SK-N-MC (cell line): ENCODE measurements at regions not wholly inside any gene's neighbourhood (a gene's known extent, or its start where the extent isn't known, plus 50 kb on each side); places are given as distances from the start of the nearest gene placed in this dataset.

Experiments used
- DNase-seq: peaks from one replicate; pipeline ENCODE4 v3.0.0-alpha.2; 2011; ENCODE audit warnings: low read depth, low spot score
- H3K27ac ChIP-seq: fragments of 200-600 bp; sonication (generic); 2 replicates; pipeline ENCODE4 v1.5.1; 2016; ENCODE audit warnings: mixed run types
- H3K36me3 ChIP-seq: fragments of 200-600 bp; sonication (generic); 2 replicates; pipeline ENCODE4 v1.6.1; 2017; ENCODE audit warnings: antibody characterized with exemption, low read length, mixed read lengths; ENCODE audit not compliant: insufficient read depth
- H3K4me3 ChIP-seq: fragments of 200-600 bp; sonication (generic); 2 replicates; pipeline ENCODE4 v1.5.1; 2016
- H3K9ac ChIP-seq: fragments of 200-600 bp; sonication (generic); 2 replicates; pipeline ENCODE4 v1.8.0; 2017; ENCODE audit warnings: mixed run types, mixed read lengths; ENCODE audit not compliant: insufficient read length
- H3K9me3 ChIP-seq: fragments of 200-600 bp; sonication (generic); 2 replicates; pipeline ENCODE4 v1.6.1; 2017; ENCODE audit warnings: low read depth, mild to moderate bottlenecking, antibody characterized with exemption, low read length, moderate library complexity, mixed read lengths
- EZH2 ChIP-seq: fragments of 200-600 bp; sonication (generic); IDR thresholded peaks from one replicate; pipeline ENCODE4 v1.6.1; 2017; ENCODE audit warnings: antibody characterized with exemption
- FOXP2 ChIP-seq: optimal IDR thresholded peaks from 2 replicates; pipeline ENCODE3; 2011; ENCODE audit warnings: mild to moderate bottlenecking, moderate library complexity; ENCODE audit not compliant: insufficient read depth; ENCODE audit errors: extremely low read length, control extremely low read depth
- POLR2AphosphoS5 ChIP-seq: IDR thresholded peaks from 2 replicates; pipeline ENCODE4 v1.6.1; 2012; ENCODE audit warnings: mild to moderate bottlenecking, low read depth, low read length, borderline replicate concordance

- no peaks in the 10 kb centered on the region for H3K9me3 ChIP-seq
- H3K27ac ChIP-seq: no peak overlapping the region
- no peak overlapping the region for H3K4me3 ChIP-seq
- H3K36me3 ChIP-seq: no peaks in the 10 kb centered on the region
- DNase-seq: no peak
- TF ChIP-seq POLR2AphosphoS5 (no peak), EZH2 (no peak), FOXP2 (no peak)
- H3K9ac ChIP-seq: no peak overlapping the region
Observed at GRCh38 chr1:87188640-87189039, 140.0 kb upstream of the LMO4 start.

DNA sequence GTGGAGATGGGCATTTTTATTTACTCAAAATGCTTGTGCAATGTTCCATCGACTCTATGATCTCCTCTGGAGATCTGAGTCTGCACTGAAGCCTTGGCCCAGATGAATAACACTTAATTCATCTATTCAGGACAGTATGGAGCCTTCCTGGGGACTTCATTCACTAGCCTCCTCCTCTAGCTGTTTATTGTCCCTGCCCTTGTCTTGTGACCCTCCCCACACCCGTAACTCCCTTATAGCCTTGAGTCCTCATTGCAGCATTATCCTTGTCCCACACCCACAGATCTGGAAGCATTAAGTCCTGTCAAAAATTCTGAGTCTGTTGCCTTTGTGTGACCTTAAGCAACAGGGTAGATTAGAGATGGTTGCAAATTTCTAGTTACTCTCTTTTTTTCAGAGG lies 138.3 kb upstream of the LMO4 start:
- no peak for DNase-seq
- H3K9ac ChIP-seq: no peak overlapping the region
- H3K4me3 ChIP-seq: no peak overlapping the region
- TF ChIP-seq EZH2 (no peak), POLR2AphosphoS5 (no peak), FOXP2 (no peak)
- H3K27ac ChIP-seq: no peak overlapping the region
- no peaks in the 10 kb centered on the region for H3K36me3 ChIP-seq
- no peaks in the 10 kb centered on the region for H3K9me3 ChIP-seq

DNA sequence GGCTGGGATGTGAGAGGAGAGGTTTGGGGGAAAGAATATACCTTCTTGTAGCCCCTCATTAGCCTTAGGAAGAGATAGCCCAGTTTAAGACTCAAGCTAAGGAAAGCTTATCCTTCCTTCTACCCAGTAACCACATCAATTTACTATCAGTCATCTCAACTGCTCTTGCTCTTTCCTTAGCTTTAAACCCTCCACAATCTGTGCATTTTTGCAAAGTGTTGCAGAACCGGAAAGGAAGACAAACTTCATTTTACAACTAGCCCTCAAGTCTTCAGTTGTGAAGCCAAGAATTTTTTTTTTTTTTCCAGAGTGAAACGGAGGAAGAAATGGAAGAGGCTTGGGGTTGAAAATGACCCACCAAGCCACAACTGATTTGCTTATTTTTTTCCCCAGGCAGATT lies 137.0 kb upstream of the LMO4 start:
- no peak overlapping the region for H3K9ac ChIP-seq
- TF ChIP-seq POLR2AphosphoS5 (no peak), FOXP2 (no peak), EZH2 (no peak)
- H3K27ac ChIP-seq: no peak overlapping the region
- no peaks in the 10 kb centered on the region for H3K36me3 ChIP-seq
- H3K9me3 ChIP-seq: no peaks in the 10 kb centered on the region
- no peak for DNase-seq
- 0 out of 2 replicates have a peak overlapping the region, but pooled peaks have one; percentile 9 for H3K4me3 ChIP-seq

- no peak for DNase-seq
- TF ChIP-seq FOXP2 (no peak), POLR2AphosphoS5 (no peak), EZH2 (no peak)
- Histone ChIP-seq H3K9ac (no peak overlapping the region), H3K9me3 (no peaks in the 10 kb centered on the region), H3K36me3 (no peaks in the 10 kb centered on the region), H3K27ac (no peak overlapping the region), H3K4me3 (no peak overlapping the region)
Observed at GRCh38 chr1:87194271-87194774, 134.4 kb upstream of the LMO4 start.

GRCh38 chr1:87194856-87195255 lies 133.8 kb upstream of the LMO4 start:
- no peaks in the 10 kb centered on the region for H3K36me3 ChIP-seq
- no peak for DNase-seq
- TF ChIP-seq EZH2 (no peak), FOXP2 (no peak), POLR2AphosphoS5 (no peak)
- no peaks in the 10 kb centered on the region for H3K9me3 ChIP-seq
- H3K4me3 ChIP-seq: no peak overlapping the region
- no peak overlapping the region for H3K27ac ChIP-seq
- no peak overlapping the region for H3K9ac ChIP-seq

DNA sequence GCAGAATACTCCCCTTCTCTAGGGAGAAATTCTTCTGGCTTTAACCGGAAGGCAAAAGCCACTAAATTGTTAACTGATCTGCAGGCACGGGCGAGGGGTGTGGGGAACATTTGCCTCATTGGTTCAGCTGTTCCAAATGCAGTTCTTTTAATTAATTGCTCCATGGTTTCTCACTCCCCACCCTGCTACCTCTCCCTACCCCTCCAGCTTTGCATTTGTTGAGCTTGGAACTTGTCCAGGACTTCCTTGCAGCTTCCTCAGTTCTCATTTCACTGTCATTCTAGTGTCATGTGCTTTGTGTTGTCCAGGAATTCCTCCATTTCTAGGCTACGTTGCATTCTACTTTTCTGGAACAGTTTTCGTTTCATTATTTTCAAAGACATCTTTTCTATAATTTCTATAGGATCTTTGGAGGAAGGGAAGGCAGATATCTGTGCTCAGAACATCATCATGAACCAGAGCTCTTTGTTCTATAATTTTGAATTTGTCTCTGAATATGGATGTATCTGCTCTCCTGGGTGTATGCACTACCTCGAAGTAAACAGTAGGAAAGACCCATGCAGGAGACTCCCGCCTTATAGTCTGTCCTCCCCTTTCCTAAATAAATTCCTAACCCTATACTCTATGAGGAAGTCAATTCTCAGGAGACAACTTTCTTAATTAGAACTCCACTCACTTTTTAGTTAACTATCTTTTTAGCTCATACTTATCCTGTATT lies 132.4 kb upstream of the LMO4 start:
- TF ChIP-seq FOXP2: no peak
- no peak for TF ChIP-seq EZH2
- TF ChIP-seq POLR2AphosphoS5: no peak
- Histone ChIP-seq H3K27ac (no peak overlapping the region), H3K9me3 (no peaks in the 10 kb centered on the region), H3K4me3 (no peak overlapping the region), H3K9ac (no peak overlapping the region), H3K36me3 (no peaks in the 10 kb centered on the region)
- no peak for DNase-seq

- Histone ChIP-seq H3K36me3 (no peaks in the 10 kb centered on the region), H3K9me3 (no peaks in the 10 kb centered on the region), H3K4me3 (no peak overlapping the region), H3K27ac (no peak overlapping the region), H3K9ac (no peak overlapping the region)
- no peak for TF ChIP-seq POLR2AphosphoS5
- TF ChIP-seq EZH2: no peak
- TF ChIP-seq FOXP2: no peak
- DNase-seq: no peak
Observed at GRCh38 chr1:87197156-87197555, 131.5 kb upstream of the LMO4 start.

DNA sequence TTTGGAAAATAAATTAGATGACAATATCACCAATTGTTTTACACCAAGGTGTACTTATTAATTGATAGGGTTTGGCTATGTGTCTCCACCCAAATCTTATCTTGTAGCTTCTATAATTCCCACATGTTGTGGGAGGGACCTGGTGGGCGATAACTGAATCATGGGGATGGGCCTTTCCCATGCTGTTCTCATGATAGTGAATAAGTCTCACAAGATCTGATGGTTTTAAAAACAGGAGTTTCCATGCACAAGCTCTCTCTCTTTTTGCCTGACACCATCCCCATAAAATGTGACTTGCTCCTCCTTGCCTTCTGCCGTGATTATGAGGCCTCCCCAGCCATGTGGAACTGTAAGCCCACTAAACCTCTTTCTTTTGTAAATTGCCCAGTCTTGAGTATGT lies 131.0 kb upstream of the LMO4 start:
- no peak overlapping the region for H3K4me3 ChIP-seq
- no peak for TF ChIP-seq POLR2AphosphoS5
- no peak for TF ChIP-seq EZH2
- no peak for TF ChIP-seq FOXP2
- no peaks in the 10 kb centered on the region for H3K9me3 ChIP-seq
- no peak overlapping the region for H3K9ac ChIP-seq
- H3K36me3 ChIP-seq: no peaks in the 10 kb centered on the region
- no peak for DNase-seq
- H3K27ac ChIP-seq: no peak overlapping the region
